PC-9 (cell line): ENCODE measurements at regions not wholly inside any gene's neighbourhood (a gene's known extent, or its start where the extent isn't known, plus 50 kb on each side); places are given as distances from the start of the nearest gene placed in this dataset.

Source experiments
- BruUV-seq: library from RNA; stranded (reverse); fragments of 400-500 nt; replicated peaks from 2 replicates; lab custom pipeline; 2021; lab: Mats Ljungman, UMichigan
- CTCF ChIA-PET: fragments of 300-600 bp; sonication (Branson Sonifier 250); formaldehyde crosslinking; loops from one replicate; lab custom pipeline; 2022; ENCODE audit warnings: antibody characterized with exemption; lab: Charles Lee
- POLR2A ChIA-PET: fragments of 300-600 bp; sonication (Branson Sonifier 250); formaldehyde crosslinking; loops from one replicate; lab custom pipeline; 2022; ENCODE audit warnings: antibody characterized with exemption; ENCODE audit not compliant: unreplicated experiment; lab: Charles Lee
- DNase-seq, 2 experiments: peaks; one replicate each; pipeline versions ENCODE4 v3.0.0 to v3.0.0-alpha.2; 2015 to 2022; ENCODE audit warnings: mixed read lengths in 1 of 2
- H2AFZ ChIP-seq: fragments of 200-600 bp; sonication (generic); 2 replicates; pipeline ENCODE4 v1.8.1; 2017; ENCODE audit warnings: antibody characterized with exemption
- H3F3A ChIP-seq: fragments of 200-600 bp; sonication (generic); 2 replicates; pipeline ENCODE4 v1.8.1; 2017; ENCODE audit warnings: antibody characterized with exemption, mild to moderate bottlenecking, low read depth; ENCODE audit not compliant: insufficient read depth
- H3K27ac ChIP-seq: fragments of 200-600 bp; sonication (generic); 2 replicates; pipeline ENCODE4 v1.6.1; 2016; ENCODE audit warnings: mixed run types
- H3K27me3 ChIP-seq: fragments of 200-600 bp; sonication (generic); 2 replicates; pipeline ENCODE4 v1.6.1; 2016; ENCODE audit warnings: low read depth, mixed run types; ENCODE audit not compliant: insufficient read depth
- H3K36me3 ChIP-seq: fragments of 200-600 bp; sonication (generic); 2 replicates; pipeline ENCODE4 v1.6.1; 2016; ENCODE audit warnings: low read depth, mixed run types
- H3K4me1 ChIP-seq: fragments of 200-600 bp; sonication (generic); replicated peaks from 2 replicates; pipeline ENCODE4 v1.6.1; 2016; ENCODE audit warnings: mixed run types; ENCODE audit not compliant: insufficient read depth
- H3K4me2 ChIP-seq: fragments of 200-600 bp; sonication (generic); 2 replicates; pipeline ENCODE4 v1.6.1; 2017; ENCODE audit warnings: mixed run types
- H3K4me3 ChIP-seq: fragments of 200-600 bp; sonication (generic); 2 replicates; pipeline ENCODE4 v1.6.1; 2016; ENCODE audit warnings: mixed run types
- H3K79me2 ChIP-seq: fragments of 200-600 bp; sonication (generic); 2 replicates; pipeline ENCODE4 v1.6.1; 2017; ENCODE audit warnings: low read depth, mixed run types
- H3K9me2 ChIP-seq: fragments of 200-600 bp; sonication (generic); 2 replicates; pipeline ENCODE4 v1.8.1; 2017; ENCODE audit warnings: mild to moderate bottlenecking; ENCODE audit not compliant: insufficient read depth
- H3K9me3 ChIP-seq: fragments of 200-600 bp; sonication (generic); 2 replicates; pipeline ENCODE4 v1.8.1; 2016; ENCODE audit warnings: low read depth; ENCODE audit not compliant: insufficient read depth
- H4K20me1 ChIP-seq: fragments of 200-600 bp; sonication (generic); 2 replicates; pipeline ENCODE4 v1.8.1; 2017; ENCODE audit not compliant: insufficient read depth
- CTCF ChIP-seq: fragments of 200-600 bp; sonication (generic); conservative IDR thresholded peaks from 2 replicates; pipeline ENCODE4 v1.6.1; 2017; ENCODE audit warnings: mixed run types, antibody characterized with exemption, mild to moderate bottlenecking, moderate library complexity
- EZH2 ChIP-seq: fragments of 200-600 bp; sonication (generic); IDR thresholded peaks from 2 replicates; pipeline ENCODE4 v1.8.0; 2017; ENCODE audit warnings: antibody characterized with exemption, low read depth
- intact Hi-C: fragments of 100-400 bp; cut with micrococcal nuclease; formaldehyde crosslinking; loops from one replicate; pipeline ENCODE4 v1.10.0; 2022; ENCODE audit not compliant: unreplicated experiment

- Histone ChIP-seq H3K36me3 (no peaks in the 10 kb centered on the region), H3K9me3 (no peaks in the 10 kb centered on the region), H3K27ac (no peak overlapping the region), H3F3A (no peaks in the 10 kb centered on the region), H4K20me1 (no peaks in the 10 kb centered on the region), H2AFZ (no peak overlapping the region), H3K4me1 (peaks cover 7% of the 10 kb centered on the region), H3K9me2 (no peaks in the 10 kb centered on the region), H3K4me2 (no peak overlapping the region), H3K79me2 (no peaks in the 10 kb centered on the region), H3K27me3 (no peaks in the 10 kb centered on the region), H3K4me3 (no peak overlapping the region)
- no peak for TF ChIP-seq EZH2
- TF ChIP-seq CTCF: no peak
- ChIA-PET POLR2A (interaction anchor here (0.6 kb wide), 1 partner anchor 29 kb away, joined by 4 read pairs; no protein-coding TSS in a partner anchor), CTCF (no interaction called here)
- no TSS peak for BruUV-seq
- intact Hi-C loops: no loop called here
- DNase-seq: no peak
These were observed 289.7 kb downstream of the TRIML1 start for GRCh38 chr4:188428935-188429334.

GRCh38 chr4:188429965-188430364, 290.7 kb downstream of the TRIML1 start:
- Histone ChIP-seq H2AFZ (no peak overlapping the region), H3K27me3 (no peaks in the 10 kb centered on the region), H3F3A (no peaks in the 10 kb centered on the region), H4K20me1 (no peaks in the 10 kb centered on the region), H3K36me3 (no peaks in the 10 kb centered on the region), H3K4me3 (no peak overlapping the region), H3K9me3 (no peaks in the 10 kb centered on the region), H3K9me2 (no peaks in the 10 kb centered on the region), H3K27ac (no peak overlapping the region), H3K4me1 (peaks cover 7% of the 10 kb centered on the region), H3K79me2 (no peaks in the 10 kb centered on the region), H3K4me2 (no peak overlapping the region)
- POLR2A ChIA-PET: no interaction called here
- no TSS peak for BruUV-seq
- no peak for DNase-seq
- intact Hi-C loops: no loop called here
- TF ChIP-seq EZH2 (no peak), CTCF (no peak)
- CTCF ChIA-PET: no interaction called here

GRCh38 chr4:188430384-188430783, 291.1 kb downstream of the TRIML1 start:
- Histone ChIP-seq H3K79me2 (no peaks in the 10 kb centered on the region), H3K4me2 (no peak overlapping the region), H3K9me2 (no peaks in the 10 kb centered on the region), H4K20me1 (no peaks in the 10 kb centered on the region), H3K27ac (no peak overlapping the region), H3K9me3 (no peaks in the 10 kb centered on the region), H3K27me3 (no peaks in the 10 kb centered on the region), H2AFZ (no peak overlapping the region), H3F3A (no peaks in the 10 kb centered on the region), H3K4me3 (no peak overlapping the region), H3K4me1 (peaks cover 7% of the 10 kb centered on the region), H3K36me3 (no peaks in the 10 kb centered on the region)
- CTCF ChIA-PET: no interaction called here
- POLR2A ChIA-PET: no interaction called here
- BruUV-seq: no TSS peak
- TF ChIP-seq CTCF (no peak), EZH2 (no peak)
- intact Hi-C loops: no loop called here
- no peak for DNase-seq
